ENCODE measurements at regions not wholly inside any gene's neighbourhood (a gene's known extent, or its start where the extent isn't known, plus 50 kb on each side); places are given as distances from the start of the nearest gene placed in this dataset.

- no peak for ATAC-seq
- Histone ChIP-seq H3K4me1 (no peaks in the 10 kb centered on the region), H3K4me2 (no peak overlapping the region), H3K9me3 (no peaks in the 10 kb centered on the region), H3K4me3 (no peak overlapping the region), H3K27ac (no peak overlapping the region)
- TF ChIP-seq KDM1A (IDR thresholded peaks at IDR 0.05; ENCODE audit: low read depth) (no peak), USF2 (IDR thresholded peaks at IDR 0.05) (no peak), EHF (CRISPR knock-in tag; IDR thresholded peaks at IDR 0.05) (no peak), FOSL2 (IDR thresholded peaks at IDR 0.05) (no peak), FOSL2 (CRISPR knock-in tag; IDR thresholded peaks at IDR 0.05) (no peak), NR3C1 (IDR thresholded peaks at IDR 0.05) (no peak), GATA3 (IDR thresholded peaks at IDR 0.05; ENCODE audit: borderline replicate concordance) (no peak), E2F6 (IDR thresholded peaks at IDR 0.05; ENCODE audit: borderline replicate concordance, low read depth) (no peak), POLR2AphosphoS2 (conservative IDR thresholded peaks at IDR 0.05; ENCODE audit: low read length) (no peak), ATOH8 (CRISPR knock-in tag; IDR thresholded peaks at IDR 0.05; ENCODE audit: low read depth) (no peak), RFX5 (IDR thresholded peaks at IDR 0.05) (no peak), NFE2L2 (conservative IDR thresholded peaks at IDR 0.05; ENCODE audit: low read length) (no peak), SMC3 (IDR thresholded peaks at IDR 0.05) (no peak), ESRRA (IDR thresholded peaks at IDR 0.05; ENCODE audit: borderline replicate concordance, low read length) (no peak), HOXB13 (CRISPR knock-in tag; IDR thresholded peaks at IDR 0.05; ENCODE audit: low read depth) (no peak)
- ChIA-PET CTCF (no interaction called here), POLR2A (no interaction called here)
- no peak for DNase-seq (ENCODE audit: low read depth in 1 of 2, low spot score in 1 of 2)
- no peak for FAIRE-seq
- WGBS (ENCODE audit: missing lambda C conversion rate), result 55% methylated on average over 22 of the region's 22 CpGs
Observed at GRCh38 chr19:20422216-20423205, 143.1 kb downstream of the ZNF737 start.

GRCh38 chr19:20416661-20417060 lies 148.9 kb downstream of the ZNF737 start:
- TF ChIP-seq HEYL (CRISPR knock-in tag; IDR thresholded peaks at IDR 0.05), result no peak
- TF ChIP-seq SMC3 (IDR thresholded peaks at IDR 0.05), result no peak
- TF ChIP-seq KDM5A (IDR thresholded peaks at IDR 0.05), result no peak
- TF ChIP-seq NFE2L2 (conservative IDR thresholded peaks at IDR 0.05; ENCODE audit: low read length), result no peak
- TF ChIP-seq TP53 (CRISPR knock-in tag; IDR thresholded peaks at IDR 0.05), result no peak
- TF ChIP-seq EHF (CRISPR knock-in tag; IDR thresholded peaks at IDR 0.05), result no peak
- no peak for TF ChIP-seq NR3C1 (IDR thresholded peaks at IDR 0.05)
- TF ChIP-seq RNF2 (IDR thresholded peaks at IDR 0.05; ENCODE audit: borderline replicate concordance, low read depth), result no peak
- ChIA-PET POLR2A (no interaction called here), CTCF (no interaction called here)
- Histone ChIP-seq H3K4me3 (no peak overlapping the region), H3K4me1 (no peaks in the 10 kb centered on the region), H3K4me2 (no peak overlapping the region), H3K9me3 (no peaks in the 10 kb centered on the region; the same call in 2 of the 3 replicates), H3K27ac (no peak overlapping the region)
- WGBS (ENCODE audit: missing lambda C conversion rate), result 5% methylated on average over 1 of the region's 1 CpG
- FAIRE-seq, result no peak
- DNase-seq (ENCODE audit: low read depth in 1 of 2, low spot score in 1 of 2), result no peak
- ATAC-seq, result no peak

- Histone ChIP-seq H3K4me3 (no peak overlapping the region), H3K9me3 (no peaks in the 10 kb centered on the region; the same call in 2 of the 3 replicates), H3K27ac (no peak overlapping the region), H3K4me1 (no peaks in the 10 kb centered on the region), H3K4me2 (no peak overlapping the region)
- ChIA-PET CTCF (no interaction called here), POLR2A (no interaction called here)
- DNase-seq (ENCODE audit: low read depth in 1 of 2, low spot score in 1 of 2), result no peak
- ATAC-seq, result no peak
- TF ChIP-seq ELK1 (IDR thresholded peaks at IDR 0.05; ENCODE audit: low read depth, low read length) (no peak), ESRRA (IDR thresholded peaks at IDR 0.05; ENCODE audit: borderline replicate concordance, low read length) (no peak), POLR2AphosphoS2 (conservative IDR thresholded peaks at IDR 0.05; ENCODE audit: low read length) (no peak), BCL3 (IDR thresholded peaks at IDR 0.05) (no peak), ATOH8 (CRISPR knock-in tag; IDR thresholded peaks at IDR 0.05; ENCODE audit: low read depth) (no peak), BHLHE40 (IDR thresholded peaks at IDR 0.05; ENCODE audit: low read depth, low read length) (no peak), CHD2 (IDR thresholded peaks at IDR 0.05; ENCODE audit: low read length, partially characterized antibody) (no peak), KDM5A (IDR thresholded peaks at IDR 0.05) (no peak), CHD4 (IDR thresholded peaks at IDR 0.05; ENCODE audit: borderline replicate concordance) (no peak), FOXS1 (CRISPR knock-in tag; IDR thresholded peaks at IDR 0.05) (no peak), NR3C1 (IDR thresholded peaks at IDR 0.05) (no peak), HOXA7 (CRISPR knock-in tag; IDR thresholded peaks at IDR 0.05) (no peak), ZFP36 (IDR thresholded peaks at IDR 0.05; ENCODE audit: borderline replicate concordance, partially characterized antibody) (no peak), POLR2A (IDR thresholded peaks at IDR 0.05; ENCODE audit: low read length) (no peak), HOXB13 (CRISPR knock-in tag; IDR thresholded peaks at IDR 0.05; ENCODE audit: low read depth) (no peak)
- WGBS (ENCODE audit: missing lambda C conversion rate), result 5% methylated on average over 2 of the region's 2 CpGs
- no peak for FAIRE-seq
Observed at GRCh38 chr19:20414120-20414519, 151.5 kb downstream of the ZNF737 start.
